Fibroblast of the aortic adventitia (primary cell): ENCODE measurements at regions not wholly inside any gene's neighbourhood (a gene's known extent, or its start where the extent isn't known, plus 50 kb on each side); places are given as distances from the start of the nearest gene placed in this dataset.

Experiments
- DNase-seq: peaks from one replicate; pipeline ENCODE4 v3.0.0-alpha.2; 2010; ENCODE audit warnings: low read depth
- H3K4me3 ChIP-seq: 2 replicates; pipeline ENCODE4 v1.5.1; 2011; ENCODE audit warnings: low read depth, mild to moderate bottlenecking, control low read depth, low read length, moderate library complexity
- CTCF ChIP-seq: IDR thresholded peaks from 2 replicates; pipeline ENCODE4 v1.5.1; 2011; ENCODE audit warnings: mild to moderate bottlenecking, low read length, control low read depth, inconsistent platforms; ENCODE audit not compliant: insufficient read depth

- H3K4me3 ChIP-seq: no peak overlapping the region
- DNase-seq: peak; percentile 39
- no peak for TF ChIP-seq CTCF
These were observed 74.3 kb upstream of the UBL3 start for GRCh38 chr13:29924482-29925350.

GRCh38 chr13:29923554-29924481 lies 73.4 kb upstream of the UBL3 start:
- TF ChIP-seq CTCF: peak; percentile 95
- peak; percentile 99 for DNase-seq
- H3K4me3 ChIP-seq: peak overlapping the region; percentile 1

- H3K4me3 ChIP-seq: no peak overlapping the region
- peak; percentile 89 for DNase-seq
- TF ChIP-seq CTCF: no peak
These were observed 72.5 kb upstream of the UBL3 start for GRCh38 chr13:29922896-29923295.

GRCh38 chr13:29922281-29922821 lies 71.9 kb upstream of the UBL3 start:
- peak; percentile 69 for DNase-seq
- no peak overlapping the region for H3K4me3 ChIP-seq
- no peak for TF ChIP-seq CTCF

GRCh38 chr13:29921542-29921941 lies 71.1 kb upstream of the UBL3 start:
- no peak for DNase-seq

More at GRCh38 chr13:29921542-29921941, 71.1 kb upstream of the UBL3 start:
- TF ChIP-seq CTCF: no peak
- no peak overlapping the region for H3K4me3 ChIP-seq
